ENCODE measurements at regions not wholly inside any gene's neighbourhood (a gene's known extent, or its start where the extent isn't known, plus 50 kb on each side); places are given as distances from the start of the nearest gene placed in this dataset.

- H3K4me2 ChIP-seq (ENCODE audit: control insufficient read depth, extremely low read depth, insufficient read depth, low read depth, low read length): no peak overlapping the region
- dilution Hi-C loops (cut with MboI; ENCODE audit: extremely low pct_ligation_motif_present, low sequenced_read_pairs): no loop called here
- TF ChIP-seq, protein P1, sequence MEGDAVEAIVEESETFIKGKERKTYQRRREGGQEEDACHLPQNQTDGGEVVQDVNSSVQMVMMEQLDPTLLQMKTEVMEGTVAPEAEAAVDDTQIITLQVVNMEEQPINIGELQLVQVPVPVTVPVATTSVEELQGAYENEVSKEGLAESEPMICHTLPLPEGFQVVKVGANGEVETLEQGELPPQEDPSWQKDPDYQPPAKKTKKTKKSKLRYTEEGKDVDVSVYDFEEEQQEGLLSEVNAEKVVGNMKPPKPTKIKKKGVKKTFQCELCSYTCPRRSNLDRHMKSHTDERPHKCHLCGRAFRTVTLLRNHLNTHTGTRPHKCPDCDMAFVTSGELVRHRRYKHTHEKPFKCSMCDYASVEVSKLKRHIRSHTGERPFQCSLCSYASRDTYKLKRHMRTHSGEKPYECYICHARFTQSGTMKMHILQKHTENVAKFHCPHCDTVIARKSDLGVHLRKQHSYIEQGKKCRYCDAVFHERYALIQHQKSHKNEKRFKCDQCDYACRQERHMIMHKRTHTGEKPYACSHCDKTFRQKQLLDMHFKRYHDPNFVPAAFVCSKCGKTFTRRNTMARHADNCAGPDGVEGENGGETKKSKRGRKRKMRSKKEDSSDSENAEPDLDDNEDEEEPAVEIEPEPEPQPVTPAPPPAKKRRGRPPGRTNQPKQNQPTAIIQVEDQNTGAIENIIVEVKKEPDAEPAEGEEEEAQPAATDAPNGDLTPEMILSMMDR (optimal IDR thresholded peaks at IDR 0.05 in 1 of 3, IDR thresholded peaks at IDR 0.05 in 1 of 3, conservative IDR thresholded peaks at IDR 0.05 in 1 of 3; ENCODE audit: extremely low read depth in 1 of 3, insufficient read depth in 2 of 3, low read length in 3 of 3): no peak
- no peak for TF ChIP-seq EZH2 (IDR thresholded peaks at IDR 0.05; ENCODE audit: low read length)
- no peaks in the 10 kb centered on the region for H3K9me3 ChIP-seq (ENCODE audit: control insufficient read depth, low read depth, low read length)
- no peaks in the 10 kb centered on the region for H3K36me3 ChIP-seq (ENCODE audit: control insufficient read depth in 2 of 2, extremely low read depth in 1 of 2, insufficient read depth in 2 of 2, low read length in 2 of 2)
- DNase-seq (ENCODE audit: low read depth, low spot score) (no peak), FAIRE-seq (no peak)
- no peak overlapping the region for H3K4me3 ChIP-seq (ENCODE audit: control insufficient read depth in 2 of 3, extremely low read depth in 1 of 3, insufficient read depth in 2 of 3, low read depth in 1 of 3, low read length in 3 of 3)
- H3K27me3 ChIP-seq (ENCODE audit: control insufficient read depth, extremely low read depth, insufficient read depth, low read length): no peaks in the 10 kb centered on the region
- H3K9me1 ChIP-seq (ENCODE audit: control insufficient read depth, extremely low read depth, insufficient read depth, low read length): no peaks in the 10 kb centered on the region
- no peak overlapping the region for H2AFZ ChIP-seq (ENCODE audit: control insufficient read depth, low read length)
- H3K27ac ChIP-seq (ENCODE audit: control insufficient read depth, insufficient read depth, low read length): no peak overlapping the region
- no peaks in the 10 kb centered on the region for H3K4me1 ChIP-seq (ENCODE audit: control insufficient read depth, extremely low read depth, insufficient read depth, low read length)
- H4K20me1 ChIP-seq (ENCODE audit: control insufficient read depth, extremely low read depth, insufficient read depth, low read length): no peaks in the 10 kb centered on the region
- H3K79me2 ChIP-seq (ENCODE audit: control insufficient read depth, insufficient read depth, low read length): no peaks in the 10 kb centered on the region
- H3K9ac ChIP-seq (ENCODE audit: control insufficient read depth, extremely low read depth, insufficient read depth, low read length): no peak overlapping the region
These were observed 115.6 kb upstream of the TLL1 start for GRCh38 chr4:165757451-165757850.

DNA sequence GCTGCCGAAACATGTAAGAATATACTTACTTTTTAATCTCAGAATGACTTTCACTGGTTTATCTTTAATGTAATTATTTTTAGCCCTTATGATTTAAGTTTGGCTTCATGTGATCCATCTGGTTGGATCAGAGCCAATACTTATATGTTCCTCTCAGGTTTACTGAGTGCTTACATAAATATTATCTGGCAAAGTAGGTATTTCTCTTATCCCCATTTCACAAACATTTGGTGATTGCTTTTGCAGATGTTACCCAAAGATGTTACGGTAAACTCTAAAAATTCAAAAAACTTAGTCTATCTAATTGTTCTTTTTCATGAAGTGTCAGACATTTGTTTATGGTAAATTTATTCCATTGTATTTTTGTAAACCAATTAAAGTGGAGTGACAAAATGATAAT lies 115.0 kb upstream of the TLL1 start:
- dilution Hi-C loops (cut with MboI; ENCODE audit: extremely low pct_ligation_motif_present, low sequenced_read_pairs): no loop called here
- H3K79me2 ChIP-seq (ENCODE audit: control insufficient read depth, insufficient read depth, low read length): no peaks in the 10 kb centered on the region
- H3K4me2 ChIP-seq (ENCODE audit: control insufficient read depth, extremely low read depth, insufficient read depth, low read depth, low read length): no peak overlapping the region
- H3K9me1 ChIP-seq (ENCODE audit: control insufficient read depth, extremely low read depth, insufficient read depth, low read length): no peaks in the 10 kb centered on the region
- no peak overlapping the region for H3K4me3 ChIP-seq (ENCODE audit: control insufficient read depth in 2 of 3, extremely low read depth in 1 of 3, insufficient read depth in 2 of 3, low read depth in 1 of 3, low read length in 3 of 3)
- no peaks in the 10 kb centered on the region for H3K36me3 ChIP-seq (ENCODE audit: control insufficient read depth in 2 of 2, extremely low read depth in 1 of 2, insufficient read depth in 2 of 2, low read length in 2 of 2)
- no peak overlapping the region for H2AFZ ChIP-seq (ENCODE audit: control insufficient read depth, low read length)
- no peaks in the 10 kb centered on the region for H3K9me3 ChIP-seq (ENCODE audit: control insufficient read depth, low read depth, low read length)
- no peaks in the 10 kb centered on the region for H3K27me3 ChIP-seq (ENCODE audit: control insufficient read depth, extremely low read depth, insufficient read depth, low read length)
- no peaks in the 10 kb centered on the region for H4K20me1 ChIP-seq (ENCODE audit: control insufficient read depth, extremely low read depth, insufficient read depth, low read length)
- FAIRE-seq: no peak
- TF ChIP-seq EZH2 (IDR thresholded peaks at IDR 0.05; ENCODE audit: low read length): no peak
- TF ChIP-seq, protein P1 (optimal IDR thresholded peaks at IDR 0.05 in 1 of 3, IDR thresholded peaks at IDR 0.05 in 1 of 3, conservative IDR thresholded peaks at IDR 0.05 in 1 of 3; ENCODE audit: extremely low read depth in 1 of 3, insufficient read depth in 2 of 3, low read length in 3 of 3): no peak
- no peak overlapping the region for H3K9ac ChIP-seq (ENCODE audit: control insufficient read depth, extremely low read depth, insufficient read depth, low read length)
- DNase-seq (ENCODE audit: low read depth, low spot score): no peak
- H3K4me1 ChIP-seq (ENCODE audit: control insufficient read depth, extremely low read depth, insufficient read depth, low read length): no peaks in the 10 kb centered on the region
- H3K27ac ChIP-seq (ENCODE audit: control insufficient read depth, insufficient read depth, low read length): no peak overlapping the region
